ENCODE measurements at regions not wholly inside any gene's neighbourhood (a gene's known extent, or its start where the extent isn't known, plus 50 kb on each side); places are given as distances from the start of the nearest gene placed in this dataset.

GRCh38 chr5:67639976-67640375 lies 443.4 kb upstream of the CD180 start:
- intact Hi-C loops (cut with micrococcal nuclease; ENCODE audit: unreplicated experiment) = loop anchor here (10.0 kb wide), 1 partner anchor 615 kb away; no protein-coding TSS in a partner anchor
- in situ Hi-C loops (cut with MboI) = no loop called here
- no peaks in the 10 kb centered on the region for H3K4me1 ChIP-seq (ENCODE audit: control insufficient read depth, insufficient read depth, low read length)
- DNase-seq (ENCODE audit: low read depth, low spot score) = no peak
- no peaks in the 10 kb centered on the region for H4K20me1 ChIP-seq (ENCODE audit: control insufficient read depth, insufficient read depth)
- BruUV-seq (replicated peaks) = no TSS peak
- no peak overlapping the region for H3K4me3 ChIP-seq
- ChIA-PET SMC1A (ENCODE audit: uncharacterized antibody, unreplicated experiment) (no interaction called here), POLR2A (no interaction called here), CTCF (no interaction called here), RAD21 (ENCODE audit: unreplicated experiment) (no interaction called here)
- no peak overlapping the region for H3K4me2 ChIP-seq (ENCODE audit: control insufficient read depth, insufficient read depth)
- no peaks in the 10 kb centered on the region for H3K36me3 ChIP-seq (ENCODE audit: control insufficient read depth in 2 of 2, insufficient read depth in 2 of 2, low read length in 1 of 2)
- H3K27me3 ChIP-seq (replicated peaks in 1 of 2; ENCODE audit: control insufficient read depth in 2 of 2, insufficient read depth in 2 of 2, low read length in 1 of 2) = no peaks in the 10 kb centered on the region
- H3K79me2 ChIP-seq (ENCODE audit: control insufficient read depth, insufficient read depth, low read length) = no peaks in the 10 kb centered on the region
- no peak overlapping the region for H2AFZ ChIP-seq (ENCODE audit: control insufficient read depth, low read depth, low read length)
- WGBS (ENCODE audit: insufficient coverage, insufficient replicate concordance, low lambda C conversion rate, missing lambda C conversion rate) = 0% methylated on average over 2 of the region's 2 CpGs
- H3K9ac ChIP-seq (ENCODE audit: control insufficient read depth, insufficient read depth, low read length) = no peak overlapping the region
- no peak for ATAC-seq
- no peak overlapping the region for H3K27ac ChIP-seq (ENCODE audit: control insufficient read depth, insufficient read depth)
- no peaks in the 10 kb centered on the region for H3K9me3 ChIP-seq (replicated peaks; ENCODE audit: control insufficient read depth, insufficient read depth, low read length)
- no peak for FAIRE-seq
- TF ChIP-seq IRF5 (IDR thresholded peaks at IDR 0.05; ENCODE audit: borderline replicate concordance) = no peak
- no peak for TF ChIP-seq TARDBP (IDR thresholded peaks at IDR 0.05; ENCODE audit: borderline replicate concordance)
- no peak for TF ChIP-seq ZNF217 (IDR thresholded peaks at IDR 0.05)
- no peak for TF ChIP-seq SMAD5 (IDR thresholded peaks at IDR 0.05; ENCODE audit: low read depth)
- TF ChIP-seq PAX5 (IDR thresholded peaks at IDR 0.05; ENCODE audit: borderline replicate concordance, low read depth, low read length) = no peak
- TF ChIP-seq CBX5 (IDR thresholded peaks at IDR 0.05; ENCODE audit: low read depth) = no peak
- TF ChIP-seq ATF3 (IDR thresholded peaks at IDR 0.05; ENCODE audit: borderline replicate concordance, extremely low read depth, low read depth, low read length) = no peak
- no peak for TF ChIP-seq BHLHE40 (IDR thresholded peaks at IDR 0.05; ENCODE audit: borderline replicate concordance in 1 of 2, low read depth in 2 of 2, low read length in 1 of 2)
- no peak for TF ChIP-seq MLLT1 (IDR thresholded peaks at IDR 0.05)
- TF ChIP-seq PML (IDR thresholded peaks at IDR 0.05; ENCODE audit: low read length) = no peak
- no peak for TF ChIP-seq CEBPZ (IDR thresholded peaks at IDR 0.05; ENCODE audit: low read depth, low read length)
- no peak for TF ChIP-seq SRF (IDR thresholded peaks at IDR 0.05; ENCODE audit: low read depth in 2 of 2, low read length in 2 of 2)
- TF ChIP-seq HDGF (IDR thresholded peaks at IDR 0.05) = no peak
- TF ChIP-seq MEF2B (IDR thresholded peaks at IDR 0.05; ENCODE audit: partially characterized antibody, poor library complexity, severe bottlenecking) = no peak
- TF ChIP-seq POLR2AphosphoS5 (IDR thresholded peaks at IDR 0.05; ENCODE audit: low read length) = no peak
- no peak for TF ChIP-seq IKZF1 (conservative IDR thresholded peaks at IDR 0.05)
